GM23338 (cell line): ENCODE measurements at regions not wholly inside any gene's neighbourhood (a gene's known extent, or its start where the extent isn't known, plus 50 kb on each side); places are given as distances from the start of the nearest gene placed in this dataset.

Experiments
- ATAC-seq: fragments of 200-7000 bp; cut with Tn5 transposase; 3 replicates; pipeline ENCODE4 v1.9.1; 2020
- DNase-seq: peaks from one replicate; pipeline ENCODE4 v3.0.0-alpha.2; 2015; ENCODE audit warnings: low spot score
- H2AFZ ChIP-seq: fragments of 200-600 bp; sonication (generic); 2 replicates; pipeline ENCODE4 v1.8.0; 2016; ENCODE audit warnings: antibody characterized with exemption, mild to moderate bottlenecking, moderate library complexity
- H3F3A ChIP-seq: fragments of 200-600 bp; sonication (generic); replicated peaks from 2 replicates; pipeline ENCODE4 v1.8.0; 2017; ENCODE audit warnings: antibody characterized with exemption, mixed run types, low read depth
- H3K27ac ChIP-seq: fragments of 200-600 bp; sonication (generic); 2 replicates; pipeline ENCODE4 v1.6.1; 2016; ENCODE audit warnings: low read depth
- H3K27me3 ChIP-seq: fragments of 200-600 bp; sonication (generic); 2 replicates; pipeline ENCODE4 v1.8.0; 2016; ENCODE audit warnings: mild to moderate bottlenecking, mixed run types, moderate library complexity; ENCODE audit not compliant: insufficient read depth
- H3K36me3 ChIP-seq: fragments of 200-600 bp; sonication (generic); 2 replicates; pipeline ENCODE4 v1.8.0; 2016; ENCODE audit warnings: mild to moderate bottlenecking; ENCODE audit not compliant: insufficient read depth
- H3K4me1 ChIP-seq: fragments of 200-600 bp; sonication (generic); 2 replicates; pipeline ENCODE4 v1.8.0; 2016; ENCODE audit warnings: mild to moderate bottlenecking, moderate library complexity; ENCODE audit not compliant: insufficient read depth
- H3K4me2 ChIP-seq: fragments of 200-600 bp; sonication (generic); 2 replicates; pipeline ENCODE4 v1.7.1; 2017; ENCODE audit warnings: mixed run types
- H3K4me3 ChIP-seq: fragments of 200-600 bp; sonication (generic); 2 replicates; pipeline ENCODE4 v1.6.1; 2016; ENCODE audit warnings: mixed run types
- H3K79me2 ChIP-seq: fragments of 200-600 bp; sonication (generic); replicated peaks from 2 replicates; pipeline ENCODE4 v1.8.0; 2017; ENCODE audit warnings: mild to moderate bottlenecking; ENCODE audit not compliant: insufficient read depth
- H3K9me2 ChIP-seq: fragments of 200-600 bp; sonication (generic); 2 replicates; pipeline ENCODE4 v1.8.0; 2017; ENCODE audit not compliant: insufficient read depth
- H4K20me1 ChIP-seq: fragments of 200-600 bp; sonication (generic); replicated peaks from 2 replicates; pipeline ENCODE4 v1.8.0; 2017; ENCODE audit warnings: mild to moderate bottlenecking; ENCODE audit not compliant: insufficient read depth
- H3K27ac Mint-ChIP-seq: 2 replicates; pipeline ENCODE4 v1.8.0; 2020; ENCODE audit warnings: inconsistent platforms, mild to moderate bottlenecking, moderate library complexity, mixed read lengths
- H3K27me3 Mint-ChIP-seq: 3 replicates; pipeline ENCODE4 v1.8.0; 2022; ENCODE audit warnings: low read depth, mild to moderate bottlenecking, moderate library complexity, mixed read lengths, inconsistent platforms; ENCODE audit not compliant: insufficient read depth, poor library complexity
- H3K36me3 Mint-ChIP-seq: 3 replicates; pipeline ENCODE4 v1.8.0; 2021; ENCODE audit warnings: low read depth, mild to moderate bottlenecking, inconsistent platforms, moderate library complexity, mixed read lengths
- H3K4me1 Mint-ChIP-seq: 3 replicates; pipeline ENCODE4 v1.8.0; 2020; ENCODE audit warnings: mild to moderate bottlenecking, inconsistent platforms, mixed read lengths
- H3K4me3 Mint-ChIP-seq: 3 replicates; pipeline ENCODE4 v1.8.0; 2021; ENCODE audit warnings: moderate library complexity, mild to moderate bottlenecking, inconsistent platforms, mixed read lengths
- H3K9me3 Mint-ChIP-seq: 3 replicates; pipeline ENCODE4 v1.8.0; 2020; ENCODE audit warnings: moderate library complexity, mild to moderate bottlenecking, inconsistent platforms, mixed read lengths
- EZH2 ChIP-seq: fragments of 200-600 bp; sonication (generic); IDR thresholded peaks from one replicate; pipeline ENCODE4 v1.8.0; 2017; ENCODE audit warnings: antibody characterized with exemption, mild to moderate bottlenecking, low read depth; ENCODE audit not compliant: unreplicated experiment
- JUNB ChIP-seq: IDR thresholded peaks from one replicate; pipeline ENCODE4 v1.6.1; 2016; ENCODE audit warnings: antibody characterized with exemption; ENCODE audit not compliant: unreplicated experiment
- STAT1 ChIP-seq: IDR thresholded peaks from one replicate; pipeline ENCODE4 v1.6.1; 2016; ENCODE audit warnings: antibody characterized with exemption; ENCODE audit not compliant: unreplicated experiment
- ZNF114 ChIP-seq: fragments of 250-450 bp; sonication (Bioruptor Pico); IDR thresholded peaks from 2 replicates; pipeline ENCODE4 v1.5.0; 2020; ENCODE audit warnings: mild to moderate bottlenecking, moderate library complexity
- ZNF331 ChIP-seq: fragments of 250-450 bp; sonication (Bioruptor Pico); IDR thresholded peaks from 2 replicates; pipeline ENCODE4 v1.5.0; 2020; ENCODE audit warnings: low read depth, mild to moderate bottlenecking, moderate library complexity
- ZNF462 ChIP-seq: fragments of 250-450 bp; sonication (Bioruptor Pico); IDR thresholded peaks from 2 replicates; pipeline ENCODE4 v1.5.0; 2020; ENCODE audit warnings: mild to moderate bottlenecking, moderate library complexity

GRCh38 chr15:72902919-72903260, 119.3 kb upstream of the ADPGK start:
- Mint-ChIP-seq H3K36me3 (no peaks in the 10 kb centered on the region), H3K4me1 (no peaks in the 10 kb centered on the region), H3K27me3 (peaks cover 3% of the 10 kb centered on the region), H3K4me3 (no peak overlapping the region), H3K27ac (no peak overlapping the region), H3K9me3 (no peaks in the 10 kb centered on the region)
- H3K36me3 ChIP-seq = no peaks in the 10 kb centered on the region
- DNase-seq = no peak
- no peaks in the 10 kb centered on the region for H3K4me1 ChIP-seq
- H3K4me2 ChIP-seq = no peak overlapping the region
- H3K27me3 ChIP-seq = no peaks in the 10 kb centered on the region
- no peak overlapping the region for H2AFZ ChIP-seq
- no peaks in the 10 kb centered on the region for H4K20me1 ChIP-seq
- H3K9me2 ChIP-seq = peaks cover 8% of the 10 kb centered on the region; the same call in 1 of the 2 replicates
- H3K4me3 ChIP-seq = no peak overlapping the region
- ATAC-seq = no peak
- H3F3A ChIP-seq = no peaks in the 10 kb centered on the region
- H3K27ac ChIP-seq = no peak overlapping the region
- no peaks in the 10 kb centered on the region for H3K79me2 ChIP-seq
- no peak for TF ChIP-seq ZNF331 (CRISPR knock-in tag)
- no peak for TF ChIP-seq JUNB
- no peak for TF ChIP-seq EZH2
- no peak for TF ChIP-seq ZNF462 (CRISPR knock-in tag)
- TF ChIP-seq STAT1 = no peak
- TF ChIP-seq ZNF114 (CRISPR knock-in tag) = no peak

DNA sequence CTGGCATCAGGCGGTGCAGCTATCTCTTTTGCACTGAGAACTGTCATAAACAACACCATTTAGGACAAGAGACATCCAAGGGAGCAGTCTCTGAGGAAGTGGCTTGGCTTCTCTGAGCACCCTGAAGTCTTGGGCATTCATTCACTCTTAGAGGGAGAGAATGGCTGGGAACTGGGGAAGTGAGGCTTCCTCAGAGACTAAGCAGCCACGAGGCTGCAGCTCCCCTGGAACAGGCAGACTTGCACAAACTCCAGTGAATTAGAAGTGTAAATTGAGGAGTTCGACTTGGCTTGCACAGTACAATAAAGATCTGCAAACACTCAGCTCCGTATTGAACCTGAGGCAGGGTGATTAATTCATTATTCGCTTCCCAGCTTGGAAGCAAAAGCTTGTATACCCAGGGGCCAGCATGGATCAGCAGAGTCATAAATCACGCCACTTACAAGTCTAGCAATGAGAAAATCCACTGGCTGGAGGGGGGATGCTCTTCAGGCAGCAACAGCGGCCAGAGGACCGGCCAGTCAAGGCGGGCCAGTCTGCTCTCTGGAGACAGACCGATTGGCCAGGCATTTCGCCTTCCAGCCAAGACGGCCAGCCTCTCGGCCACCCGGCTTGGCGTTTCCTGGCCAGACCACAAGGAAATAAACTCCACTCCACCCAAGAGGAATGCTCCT, 118.8 kb upstream of the ADPGK start:
- H3K4me1 Mint-ChIP-seq = no peaks in the 10 kb centered on the region
- H4K20me1 ChIP-seq = no peaks in the 10 kb centered on the region
- H3K27ac ChIP-seq = no peak overlapping the region
- 0 out of 2 replicates have a peak overlapping the region, but pooled peaks have one; percentile 63 for H2AFZ ChIP-seq
- H3F3A ChIP-seq = no peaks in the 10 kb centered on the region
- no peaks in the 10 kb centered on the region for H3K4me1 ChIP-seq
- ATAC-seq (no peak), DNase-seq (no peak)
- no peaks in the 10 kb centered on the region for H3K79me2 ChIP-seq
- H3K4me3 Mint-ChIP-seq = no peak overlapping the region
- H3K9me2 ChIP-seq = peaks cover 8% of the 10 kb centered on the region; the same call in 1 of the 2 replicates
- H3K27ac Mint-ChIP-seq = no peak overlapping the region
- H3K36me3 ChIP-seq = no peaks in the 10 kb centered on the region
- no peak overlapping the region for H3K4me3 ChIP-seq
- H3K27me3 Mint-ChIP-seq = peaks cover 3% of the 10 kb centered on the region
- H3K4me2 ChIP-seq = no peak overlapping the region
- H3K9me3 Mint-ChIP-seq = no peaks in the 10 kb centered on the region
- no peaks in the 10 kb centered on the region for H3K36me3 Mint-ChIP-seq
- H3K27me3 ChIP-seq = no peaks in the 10 kb centered on the region
- TF ChIP-seq STAT1 (no peak), ZNF462 (CRISPR knock-in tag) (no peak)
